HCT116 (cell line): ENCODE measurements at regions not wholly inside any gene's neighbourhood (a gene's known extent, or its start where the extent isn't known, plus 50 kb on each side); places are given as distances from the start of the nearest gene placed in this dataset.

Experiments used
- ATAC-seq: fragments of 200-7000 bp; cut with Tn5 transposase; 2 replicates; pipeline ENCODE4 v1.9.1; 2020; ENCODE audit warnings: mild to moderate bottlenecking, moderate library complexity
- BruUV-seq: library from RNA; stranded (reverse); fragments of 400-500 nt; replicated peaks from 2 replicates; lab custom pipeline; 2021; lab: Mats Ljungman, UMichigan
- CTCF ChIA-PET: fragments of 300-600 bp; sonication (Branson Sonifier 250); formaldehyde crosslinking; loops from one replicate; lab custom pipeline; 2021; ENCODE audit warnings: antibody characterized with exemption; lab: Charles Lee
- POLR2A ChIA-PET: fragments of 300-600, 350-600 bp; sonication (Branson Sonifier 250); formaldehyde crosslinking; loops from one replicate; lab custom pipeline; 2021; ENCODE audit warnings: antibody characterized with exemption; lab: Charles Lee
- RAD21 ChIA-PET, 2 experiments: fragments of 300-600 bp; sonication (Branson Sonifier 250); formaldehyde crosslinking; loops; one replicate each; lab custom pipeline; 2023; ENCODE audit warnings: low total read pairs in 2 of 2; ENCODE audit not compliant: uncharacterized antibody in 2 of 2, unreplicated experiment in 2 of 2, low non-redundant PET in 1 of 2; lab: Charles Lee
- DNase-seq: peaks from one replicate; pipeline ENCODE4 v3.0.0-alpha.2; 2010; ENCODE audit warnings: low read depth, low spot score
- H2AFZ ChIP-seq: fragments of 200-600 bp; shearing (Covaris generic), sonication (generic); 2 replicates; pipeline ENCODE4 v1.6.1; 2017; ENCODE audit warnings: low read depth, mixed run types, mixed read lengths, antibody characterized with exemption, low read length; ENCODE audit not compliant: poor library complexity, severe bottlenecking
- H3K27ac ChIP-seq: 2 replicates; pipeline ENCODE4 v1.5.1; 2012; ENCODE audit warnings: low read depth, low read length
- H3K27me3 ChIP-seq: fragments of 200-600 bp; sonication (generic); 2 replicates; pipeline ENCODE4 v1.6.1; 2016; ENCODE audit warnings: mixed run types, low read length, mixed read lengths; ENCODE audit not compliant: insufficient read depth
- H3K36me3 ChIP-seq, 2 experiments: fragments of 200-500 bp in 1 of 2; fragments of 200-600 bp in 1 of 2; sonication (Bioruptor generic) in 1 of 2; sonication (generic) in 1 of 2; 2 replicates each; pipeline versions ENCODE4 v1.5.1 to v1.6.1; 2014 to 2016; ENCODE audit warnings: low read length in 2 of 2, inconsistent platforms in 1 of 2, mixed read lengths in 1 of 2, mixed run types in 1 of 2; ENCODE audit not compliant: insufficient read depth in 2 of 2, control insufficient read depth in 1 of 2
- H3K4me1 ChIP-seq, 2 experiments: fragments of 200-600 bp in 1 of 2; sonication (generic) in 1 of 2; 2 replicates each; pipeline versions ENCODE4 v1.5.1 to v1.6.1; 2012 to 2017; ENCODE audit warnings: low read length in 2 of 2, inconsistent platforms in 1 of 2, mild to moderate bottlenecking in 1 of 2, mixed read lengths in 1 of 2, mixed run types in 1 of 2, moderate library complexity in 1 of 2; ENCODE audit not compliant: insufficient read depth in 2 of 2, control insufficient read depth in 1 of 2
- H3K4me2 ChIP-seq: fragments of 200-600 bp; sonication (generic); 2 replicates; pipeline ENCODE4 v1.6.1; 2017; ENCODE audit warnings: mixed run types, low read length, mixed read lengths
- H3K4me3 ChIP-seq, 2 experiments: fragments of 200-600 bp in 1 of 2; sonication (generic) in 1 of 2; replicated peaks in 1 of 2; 2 replicates each; pipeline ENCODE4 v1.5.1; 2011 to 2016; ENCODE audit warnings: low read length in 2 of 2, control low read depth in 1 of 2, low read depth in 1 of 2, mild to moderate bottlenecking in 1 of 2, mixed read lengths in 1 of 2, mixed run types in 1 of 2
- H3K79me2 ChIP-seq: fragments of 200-600 bp; sonication (generic); 2 replicates; pipeline ENCODE4 v1.6.1; 2017; ENCODE audit warnings: mild to moderate bottlenecking, mixed run types, low read length, moderate library complexity, mixed read lengths; ENCODE audit not compliant: insufficient read depth
- H3K9ac ChIP-seq: fragments of 200-600 bp; sonication (generic); 2 replicates; pipeline ENCODE4 v1.6.1; 2016; ENCODE audit warnings: low read length, mixed read lengths
- H3K9me2 ChIP-seq: fragments of 200-600 bp; sonication (generic), shearing (Covaris generic); 2 replicates; pipeline ENCODE4 v1.6.1; 2017; ENCODE audit warnings: mixed run types, mild to moderate bottlenecking, moderate library complexity; ENCODE audit not compliant: insufficient read depth
- H3K9me3 ChIP-seq, 2 experiments: fragments of 200-500 bp in 1 of 2; fragments of 200-600 bp in 1 of 2; sonication (Bioruptor generic) in 1 of 2; sonication (generic) in 1 of 2; 2 replicates each; pipeline ENCODE4 v1.6.1; 2014 to 2017; ENCODE audit warnings: low read length in 2 of 2, mixed read lengths in 2 of 2, inconsistent platforms in 1 of 2, low read depth in 1 of 2, mild to moderate bottlenecking in 1 of 2, mixed run types in 1 of 2, moderate library complexity in 1 of 2; ENCODE audit not compliant: control insufficient read depth in 1 of 2, insufficient read depth in 1 of 2
- H4K20me1 ChIP-seq: fragments of 200-600 bp; sonication (generic), shearing (Covaris generic); 2 replicates; pipeline ENCODE4 v1.6.1; 2017; ENCODE audit warnings: mixed run types, mild to moderate bottlenecking, moderate library complexity; ENCODE audit not compliant: insufficient read depth
- ATF3 ChIP-seq: IDR thresholded peaks from 2 replicates; pipeline ENCODE4 v1.6.1; 2012
- CBX3 ChIP-seq: IDR thresholded peaks from 2 replicates; pipeline ENCODE4 v1.6.1; 2012; ENCODE audit warnings: low read depth
- CEBPB ChIP-seq: IDR thresholded peaks from 2 replicates; pipeline ENCODE4 v1.6.1; 2012; ENCODE audit warnings: low read depth
- CTCF ChIP-seq, 3 experiments: fragments of 200-600 bp in 1 of 3; sonication (generic) in 1 of 3; IDR thresholded peaks in 2 of 3; conservative IDR thresholded peaks in 1 of 3; 2 replicates each; pipeline ENCODE4 v1.5.1; 2012 to 2017; ENCODE audit warnings: low read depth in 2 of 3, low read length in 2 of 3, antibody characterized with exemption in 1 of 3, borderline replicate concordance in 1 of 3, control low read depth in 1 of 3, mild to moderate bottlenecking in 1 of 3, mixed read lengths in 1 of 3, mixed run types in 1 of 3, moderate library complexity in 1 of 3; ENCODE audit not compliant: insufficient read depth in 1 of 3
- EGR1 ChIP-seq: IDR thresholded peaks from 2 replicates; pipeline ENCODE4 v1.6.1; 2012; ENCODE audit warnings: low read depth
- EZH2 ChIP-seq: fragments of 200-600 bp; sonication (generic); IDR thresholded peaks from 2 replicates; pipeline ENCODE4 v1.6.1; 2017; ENCODE audit warnings: antibody characterized with exemption, mixed run types
- EZH2phosphoT487 ChIP-seq: fragments of 200-600 bp; IDR thresholded peaks from 2 replicates; pipeline ENCODE4 v1.6.1; 2018; ENCODE audit warnings: antibody characterized with exemption, borderline replicate concordance
- FOSL1 ChIP-seq: IDR thresholded peaks from 2 replicates; pipeline ENCODE4 v1.6.1; 2012; ENCODE audit warnings: low read depth
- JUND ChIP-seq: IDR thresholded peaks from 2 replicates; pipeline ENCODE4 v1.6.1; 2012
- MAX ChIP-seq: IDR thresholded peaks from 2 replicates; pipeline ENCODE4 v1.6.1; 2012
- POLR2A ChIP-seq: IDR thresholded peaks from 2 replicates; pipeline ENCODE4 v1.7.0; 2011; ENCODE audit warnings: borderline replicate concordance; ENCODE audit not compliant: insufficient read depth, insufficient read length; ENCODE audit errors: extremely low read depth
- POLR2AphosphoS5 ChIP-seq: IDR thresholded peaks from 2 replicates; pipeline ENCODE4 v1.6.1; 2011; ENCODE audit warnings: mild to moderate bottlenecking, low read depth, low read length, moderate library complexity
- SIN3A ChIP-seq: IDR thresholded peaks from 2 replicates; pipeline ENCODE4 v1.6.1; 2012; ENCODE audit warnings: low read depth
- SP1 ChIP-seq: IDR thresholded peaks from 2 replicates; pipeline ENCODE4 v1.6.1; 2012; ENCODE audit warnings: low read depth
- TCF7L2 ChIP-seq: IDR thresholded peaks from 2 replicates; pipeline ENCODE4 v1.7.0; 2011; ENCODE audit warnings: borderline replicate concordance, inconsistent platforms; ENCODE audit not compliant: insufficient read depth, insufficient read length; ENCODE audit errors: extremely low read depth
- YY1 ChIP-seq: IDR thresholded peaks from 2 replicates; pipeline ENCODE4 v1.6.1; 2011; ENCODE audit warnings: low read length, low read depth, moderate library complexity, mild to moderate bottlenecking; ENCODE audit not compliant: insufficient replicate concordance; ENCODE audit errors: extremely low read depth
- ZBTB33 ChIP-seq: IDR thresholded peaks from 2 replicates; pipeline ENCODE4 v1.6.1; 2011; ENCODE audit warnings: mild to moderate bottlenecking, low read length, moderate library complexity; ENCODE audit not compliant: insufficient replicate concordance; ENCODE audit errors: extremely low read depth
- ZFX ChIP-seq: fragments of 450-650 bp; IDR thresholded peaks from 2 replicates; pipeline ENCODE4 v1.6.1; 2017
- ZNF274 ChIP-seq: fragments of 200-500 bp; sonication (Bioruptor generic); IDR thresholded peaks from 2 replicates; pipeline ENCODE4 v1.6.1; 2014; ENCODE audit warnings: mild to moderate bottlenecking, low read depth, low read length, inconsistent platforms
- intact Hi-C: fragments of 100-400 bp; cut with micrococcal nuclease; formaldehyde crosslinking; loops from 2 replicates; pipeline ENCODE4 v1.10.0; 2022
- TF ChIP-seq, protein P1 (sequence below): IDR thresholded peaks from 2 replicates; pipeline ENCODE4 v1.6.1; 2012; ENCODE audit warnings: low read depth

DNA sequence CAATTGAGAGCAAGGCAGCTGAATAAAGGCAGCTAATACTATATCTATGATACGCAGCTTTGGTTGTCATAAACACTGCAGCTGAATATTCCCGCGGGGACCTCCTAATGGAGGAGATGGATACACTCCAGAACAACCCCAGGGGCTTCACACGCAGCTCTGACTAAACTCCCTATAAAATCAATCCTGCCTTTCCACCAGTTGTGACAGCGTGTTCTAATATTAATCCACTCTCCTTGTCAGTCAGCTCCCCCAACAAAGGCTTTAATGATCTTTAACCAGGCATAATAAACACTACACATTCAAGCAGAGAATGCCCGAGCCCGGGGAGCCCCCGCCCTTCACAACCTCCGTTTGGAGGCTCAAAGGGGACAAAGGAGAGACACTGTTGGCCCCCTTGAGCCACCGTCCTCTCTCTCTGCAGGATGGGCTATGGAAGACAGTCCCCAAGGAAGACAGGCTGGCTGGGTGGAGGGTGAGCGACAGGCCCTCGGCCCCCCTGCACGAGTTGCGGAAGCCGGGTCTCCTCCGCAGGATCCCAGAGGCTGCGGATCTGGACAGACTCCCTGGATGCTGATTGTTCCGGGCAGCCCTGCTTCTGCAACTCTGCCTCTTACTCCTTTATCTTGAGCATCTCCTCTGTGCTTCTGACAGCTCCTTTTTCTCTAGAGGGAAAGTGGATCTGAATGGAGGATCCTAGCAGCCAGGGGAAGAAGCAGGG, 565.2 kb downstream of the BUD13 start:
- Histone ChIP-seq H3K9ac (no peak overlapping the region), H3K4me1 (no peaks in the 10 kb centered on the region), H3K9me2 (no peaks in the 10 kb centered on the region), H4K20me1 (no peaks in the 10 kb centered on the region), H2AFZ (no peak overlapping the region), H3K79me2 (no peaks in the 10 kb centered on the region), H3K27me3 (peaks cover 18% of the 10 kb centered on the region), H3K27ac (no peak overlapping the region), H3K9me3 (no peaks in the 10 kb centered on the region), H3K4me2 (no peak overlapping the region), H3K4me3 (no peak overlapping the region), H3K36me3 (no peaks in the 10 kb centered on the region)
- no peak for DNase-seq
- RAD21 ChIA-PET: no interaction called here
- CTCF ChIA-PET: interaction anchor here (1.5 kb wide), 1 partner anchor 9 kb away, joined by 6 read pairs; no protein-coding TSS in a partner anchor
- ATAC-seq: no peak
- no TSS peak for BruUV-seq
- intact Hi-C loops: no loop called here
- TF ChIP-seq ZBTB33 (no peak), POLR2A (no peak), TCF7L2 (no peak), YY1 (no peak), EZH2 (no peak), SIN3A (no peak), SP1 (no peak), ZNF274 (no peak), CEBPB (no peak), POLR2AphosphoS5 (no peak), CBX3 (no peak), ATF3 (no peak), CTCF (IDR thresholded peaks at IDR 0.05 in 2 of 3, conservative IDR thresholded peaks at IDR 0.05 in 1 of 3; ENCODE audit: borderline replicate concordance in 1 of 3, insufficient read depth in 1 of 3, low read depth in 2 of 3, low read length in 2 of 3) (no peak), MAX (no peak), EZH2phosphoT487 (no peak), ZFX (no peak), JUND (no peak), EGR1 (no peak), FOSL1 (no peak)
- TF ChIP-seq, protein P1, sequence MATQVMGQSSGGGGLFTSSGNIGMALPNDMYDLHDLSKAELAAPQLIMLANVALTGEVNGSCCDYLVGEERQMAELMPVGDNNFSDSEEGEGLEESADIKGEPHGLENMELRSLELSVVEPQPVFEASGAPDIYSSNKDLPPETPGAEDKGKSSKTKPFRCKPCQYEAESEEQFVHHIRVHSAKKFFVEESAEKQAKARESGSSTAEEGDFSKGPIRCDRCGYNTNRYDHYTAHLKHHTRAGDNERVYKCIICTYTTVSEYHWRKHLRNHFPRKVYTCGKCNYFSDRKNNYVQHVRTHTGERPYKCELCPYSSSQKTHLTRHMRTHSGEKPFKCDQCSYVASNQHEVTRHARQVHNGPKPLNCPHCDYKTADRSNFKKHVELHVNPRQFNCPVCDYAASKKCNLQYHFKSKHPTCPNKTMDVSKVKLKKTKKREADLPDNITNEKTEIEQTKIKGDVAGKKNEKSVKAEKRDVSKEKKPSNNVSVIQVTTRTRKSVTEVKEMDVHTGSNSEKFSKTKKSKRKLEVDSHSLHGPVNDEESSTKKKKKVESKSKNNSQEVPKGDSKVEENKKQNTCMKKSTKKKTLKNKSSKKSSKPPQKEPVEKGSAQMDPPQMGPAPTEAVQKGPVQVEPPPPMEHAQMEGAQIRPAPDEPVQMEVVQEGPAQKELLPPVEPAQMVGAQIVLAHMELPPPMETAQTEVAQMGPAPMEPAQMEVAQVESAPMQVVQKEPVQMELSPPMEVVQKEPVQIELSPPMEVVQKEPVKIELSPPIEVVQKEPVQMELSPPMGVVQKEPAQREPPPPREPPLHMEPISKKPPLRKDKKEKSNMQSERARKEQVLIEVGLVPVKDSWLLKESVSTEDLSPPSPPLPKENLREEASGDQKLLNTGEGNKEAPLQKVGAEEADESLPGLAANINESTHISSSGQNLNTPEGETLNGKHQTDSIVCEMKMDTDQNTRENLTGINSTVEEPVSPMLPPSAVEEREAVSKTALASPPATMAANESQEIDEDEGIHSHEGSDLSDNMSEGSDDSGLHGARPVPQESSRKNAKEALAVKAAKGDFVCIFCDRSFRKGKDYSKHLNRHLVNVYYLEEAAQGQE: no peak
- POLR2A ChIA-PET: no interaction called here
